NCI-H2196 treated with DMSO at 0.1 percent for 48 hours (cell line): ENCODE measurements at regions not wholly inside any gene's neighbourhood (a gene's known extent, or its start where the extent isn't known, plus 50 kb on each side); places are given as distances from the start of the nearest gene placed in this dataset.
A peak's percentile ranks its signal among the peaks of the same experiment; 100 is the strongest.

ENCODE experiments used
- DNase-seq: peaks from one replicate; lab custom pipeline; 2025; ENCODE audit not compliant: unreplicated experiment; lab: John Stamatoyannopoulos, UW

DNA sequence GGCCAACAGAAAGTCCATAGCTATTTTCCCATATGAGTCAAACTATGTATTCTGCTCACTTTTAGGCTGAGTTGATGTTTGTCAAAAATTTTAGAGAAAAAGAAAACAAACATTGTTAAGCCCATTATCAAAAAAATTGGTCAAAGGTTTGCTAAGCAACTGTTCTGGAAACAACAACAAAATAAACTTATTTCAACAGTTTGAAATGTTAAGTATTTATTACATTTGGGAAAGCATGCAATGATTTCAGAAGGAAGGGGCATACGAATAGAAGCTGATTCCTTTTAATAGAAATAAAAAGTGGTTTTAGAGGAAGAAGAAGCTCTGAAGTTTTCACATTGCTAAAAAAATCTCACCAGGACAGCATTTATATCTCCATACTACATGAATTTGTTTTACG, 1837.5 kb upstream of the CELF4 start:
- DNase-seq: no peak

DNA sequence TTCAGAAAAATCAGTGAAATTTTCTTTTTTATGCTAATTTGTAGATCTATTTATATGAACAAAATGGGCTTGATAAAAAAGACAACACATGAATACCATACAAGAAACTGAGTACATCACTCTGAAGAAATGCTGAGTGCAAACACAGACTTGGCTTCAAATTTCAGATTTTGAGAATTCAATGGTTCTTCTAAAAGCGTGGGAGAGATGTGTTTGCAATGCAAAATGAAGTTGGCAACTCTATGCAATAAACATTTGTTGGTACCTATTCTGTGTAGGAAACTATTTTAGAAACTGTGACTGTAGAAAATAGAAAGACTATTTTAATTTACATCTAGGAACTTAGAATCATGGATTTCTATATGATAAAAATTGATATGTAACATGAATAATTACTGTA, 1834.1 kb upstream of the CELF4 start:
- DNase-seq: no peak

DNA sequence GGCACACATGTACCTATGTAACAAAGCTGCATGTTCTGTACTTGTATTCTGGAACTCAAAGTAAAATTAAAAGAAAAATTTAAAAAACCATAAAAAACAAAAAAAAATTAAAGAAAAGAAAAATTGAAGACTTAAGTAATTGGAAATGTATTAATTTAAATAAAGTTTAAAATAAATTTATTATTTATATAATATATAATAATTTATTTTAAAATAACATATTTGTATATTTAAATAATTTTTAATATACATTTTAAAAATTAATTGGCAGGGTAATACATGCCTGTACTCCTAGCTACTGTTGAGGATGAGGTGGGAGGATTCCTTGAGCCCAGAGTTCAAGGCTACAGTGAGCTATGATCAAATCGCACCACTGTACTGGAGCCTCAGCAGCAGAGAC, 1830.6 kb upstream of the CELF4 start:
- no peak for DNase-seq

DNA sequence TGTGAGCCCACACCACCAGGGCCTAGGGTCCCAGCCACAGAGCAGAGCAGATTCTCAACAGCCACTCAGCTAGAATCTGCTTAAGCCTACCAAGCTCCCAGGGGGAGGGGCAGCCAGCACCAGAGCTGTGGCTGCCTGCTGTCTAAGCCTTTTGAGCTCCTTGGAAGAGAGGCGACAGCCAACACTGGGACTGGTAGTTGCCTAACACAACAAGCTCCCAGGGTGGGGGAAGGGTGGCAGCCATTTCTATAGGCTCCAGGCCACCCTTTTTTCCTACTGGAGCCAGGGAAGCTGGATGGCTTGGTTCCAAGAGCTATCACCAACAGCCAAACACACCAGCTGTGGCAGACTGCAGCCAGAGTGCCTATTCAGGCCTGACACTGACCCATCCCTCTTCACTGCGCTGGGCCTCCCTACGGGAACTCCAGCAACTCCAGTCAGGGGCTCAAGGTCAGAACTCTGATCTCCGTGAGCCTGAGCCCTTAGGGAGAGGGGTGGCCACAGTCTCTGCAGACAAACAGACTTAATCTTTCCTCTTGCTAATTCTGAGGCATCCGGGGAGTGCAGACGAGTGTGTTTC, 1824.3 kb upstream of the CELF4 start:
- DNase-seq: peak; percentile 73

DNA sequence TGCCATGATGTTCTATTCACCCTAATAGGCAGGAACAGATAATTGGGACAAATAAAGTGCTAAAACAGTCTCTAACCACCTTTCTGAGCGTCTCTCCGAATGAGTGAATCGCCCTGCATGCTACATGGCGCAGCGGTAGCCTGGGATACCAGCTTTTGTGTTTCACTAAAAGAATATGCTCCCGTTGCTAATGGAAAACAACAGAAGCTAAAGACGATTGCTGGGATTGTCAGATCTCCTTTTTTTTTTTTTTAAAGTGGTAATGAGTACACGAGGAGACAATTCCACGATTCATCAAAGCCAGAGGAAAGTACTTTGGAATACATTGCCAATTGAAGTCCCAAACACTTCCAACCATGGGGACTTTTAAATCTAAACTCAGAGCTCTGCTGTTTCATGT, 1815.3 kb upstream of the CELF4 start:
- DNase-seq: no peak

DNA sequence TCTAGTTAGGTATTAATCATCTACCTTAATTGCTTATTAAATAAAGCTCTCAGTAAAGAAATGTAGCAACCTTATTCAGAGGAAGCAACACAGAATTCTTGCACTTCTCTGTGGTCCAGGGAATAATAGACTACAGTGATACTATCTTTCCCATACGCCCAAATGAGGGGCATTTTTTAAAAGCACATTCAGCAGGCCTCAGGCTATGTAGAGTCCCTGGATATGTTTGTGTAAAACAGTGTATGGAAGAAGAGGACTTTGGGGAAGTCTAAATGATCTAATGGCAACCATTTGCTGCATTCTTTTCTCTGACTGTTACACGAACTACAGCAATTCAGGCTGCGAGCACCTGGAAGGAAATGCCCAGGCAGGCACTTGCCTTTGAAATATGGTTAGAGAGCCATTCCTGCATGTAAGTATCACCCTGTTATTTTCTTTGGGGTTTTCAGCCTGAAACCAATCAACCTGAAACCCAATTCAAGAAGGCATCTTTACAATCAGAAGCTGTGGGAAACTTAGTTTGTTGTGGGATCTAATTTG, 1814.7 kb upstream of the CELF4 start:
- DNase-seq: no peak

DNA sequence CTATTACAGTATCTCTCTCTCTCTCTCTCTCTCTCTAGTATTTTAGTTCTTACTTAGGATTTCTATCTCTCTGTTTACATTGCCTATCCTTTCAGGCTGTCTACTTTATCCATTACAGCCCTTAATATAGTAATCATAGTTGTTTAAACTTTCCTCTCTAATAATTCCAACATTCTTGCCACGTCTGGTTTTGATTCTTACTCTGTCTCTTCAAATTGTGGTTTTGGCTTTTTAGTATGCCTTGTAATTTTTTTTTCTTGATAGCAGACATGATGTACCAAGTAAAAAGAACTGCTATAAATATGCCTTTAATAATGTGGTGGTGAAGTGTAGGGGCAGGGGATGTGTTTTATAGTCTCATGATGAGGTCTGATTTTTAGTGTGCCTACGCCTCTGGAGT, 1809.5 kb upstream of the CELF4 start:
- DNase-seq: no peak

DNA sequence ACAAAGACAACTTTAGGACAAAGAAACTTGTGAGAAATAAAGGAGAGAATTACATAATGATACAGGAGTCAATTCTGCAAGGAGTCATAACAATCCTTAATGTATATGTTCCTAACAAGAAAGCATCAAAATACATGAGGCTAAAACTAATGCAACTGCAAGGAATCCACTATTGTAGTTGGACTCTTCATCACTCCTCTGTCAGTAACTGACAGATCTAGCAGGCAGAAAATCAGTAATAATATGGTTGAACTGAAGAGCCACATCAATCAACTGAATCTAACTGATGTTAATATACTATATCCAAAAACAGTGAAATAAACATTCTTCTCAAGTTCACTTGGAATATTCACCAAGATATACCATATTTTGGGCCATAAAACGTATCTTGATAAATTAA, 1806.4 kb upstream of the CELF4 start:
- no peak for DNase-seq

DNA sequence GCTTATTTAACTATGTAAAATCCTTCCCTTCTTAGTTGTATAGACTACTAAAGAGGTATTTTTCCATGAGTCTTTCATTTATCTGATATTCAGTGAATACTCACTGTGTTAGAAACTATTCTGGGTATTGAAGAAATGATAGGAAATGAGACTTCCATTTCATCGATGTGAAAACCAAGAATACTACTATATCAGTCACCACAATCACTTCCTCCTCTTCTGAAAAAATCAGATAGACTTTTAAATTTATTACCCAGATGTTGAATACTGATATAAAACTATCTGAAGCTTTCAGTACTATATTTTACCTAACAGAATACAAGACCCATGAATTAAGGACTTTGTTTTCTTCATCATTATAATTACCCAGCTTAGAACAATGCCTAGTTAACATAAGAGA, 1801.1 kb upstream of the CELF4 start:
- DNase-seq: no peak

DNA sequence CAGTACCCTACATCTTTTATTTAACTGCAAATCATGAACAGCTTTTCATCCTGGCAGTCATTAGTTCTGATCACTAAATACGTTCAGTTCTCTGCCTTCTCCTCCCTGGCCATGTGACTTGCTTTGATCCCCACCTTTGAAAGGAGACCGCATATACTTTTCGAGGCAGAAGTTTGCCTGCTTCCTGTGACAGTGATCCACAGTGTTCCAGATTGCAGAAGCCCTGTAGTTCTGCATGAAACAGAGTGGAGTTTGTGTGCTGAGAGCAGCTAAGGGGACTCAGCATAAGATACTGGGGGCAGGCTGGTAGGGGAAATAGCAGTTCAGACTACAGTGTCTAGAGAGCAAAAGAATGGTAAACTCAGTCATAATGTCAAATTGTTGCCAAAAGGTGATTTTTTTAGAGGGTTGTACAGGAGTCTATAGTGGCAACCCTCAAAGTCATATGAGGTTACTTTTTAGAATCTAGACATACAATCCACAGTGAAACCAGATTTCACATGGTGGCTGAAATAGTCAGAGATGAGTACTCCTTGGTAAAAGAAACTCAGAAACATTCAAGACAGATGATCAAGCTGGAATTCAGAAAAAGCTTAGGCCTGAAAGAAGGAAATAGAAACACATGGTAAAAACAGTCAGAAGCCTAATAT, 1800.4 kb upstream of the CELF4 start:
- no peak for DNase-seq

DNA sequence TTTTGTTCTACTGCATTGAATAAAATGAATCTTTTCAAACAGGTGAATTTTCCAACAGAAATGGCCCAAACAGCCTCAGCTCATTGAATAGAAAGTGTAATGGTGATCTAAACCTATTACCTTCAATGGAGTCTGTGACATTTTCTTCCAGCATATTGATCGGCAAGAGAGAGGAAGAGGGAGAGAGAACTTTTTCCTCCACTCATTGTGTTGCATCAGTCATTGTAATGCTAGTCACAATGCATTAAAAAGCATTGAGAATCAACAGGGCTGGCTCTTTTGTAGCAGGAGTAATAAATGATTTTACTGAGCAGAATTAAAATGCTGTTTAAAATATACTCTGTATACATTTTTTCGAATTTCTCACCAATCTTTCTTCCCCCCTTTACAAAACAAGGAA, 1794.5 kb upstream of the CELF4 start:
- DNase-seq: no peak

DNA sequence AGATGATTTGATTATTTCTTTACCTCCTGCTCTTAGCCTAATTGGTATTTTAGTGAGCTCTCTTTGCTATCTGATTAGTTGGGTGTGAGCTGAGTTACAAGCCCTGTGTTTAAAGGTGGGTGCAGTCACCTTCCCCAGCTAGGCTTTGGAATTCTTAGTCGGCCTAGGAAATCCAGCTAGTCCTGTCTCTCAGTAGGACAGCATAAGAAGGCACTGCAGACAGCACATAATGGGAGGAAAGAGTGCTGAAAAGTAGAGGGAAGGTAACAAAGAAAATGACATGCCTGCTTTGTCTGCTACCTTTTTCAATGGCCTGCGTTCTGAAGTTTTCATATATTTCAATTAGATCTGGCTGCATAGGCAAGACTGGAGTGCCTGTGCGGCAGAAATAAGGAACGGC, 1794.0 kb upstream of the CELF4 start:
- DNase-seq: no peak

DNA sequence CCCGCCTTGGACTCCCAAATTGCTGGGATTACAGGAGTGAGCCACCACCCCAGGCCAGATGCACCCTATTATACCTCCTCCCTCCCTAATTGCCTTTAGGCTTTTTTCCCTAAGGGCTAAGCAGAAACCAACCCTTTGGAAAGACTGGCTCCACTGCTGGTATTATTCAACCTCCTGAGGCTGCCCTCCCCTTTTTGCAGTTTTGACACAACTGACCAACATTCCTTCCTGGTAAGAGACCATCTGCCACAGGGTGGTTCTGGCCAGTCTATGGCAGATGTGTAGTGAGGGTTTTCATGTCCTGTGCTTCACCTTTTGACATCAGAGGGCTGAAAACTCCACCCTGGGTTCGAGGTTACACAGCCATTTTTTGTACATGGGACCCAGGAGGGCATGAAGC, 1785.3 kb upstream of the CELF4 start:
- no peak for DNase-seq

DNA sequence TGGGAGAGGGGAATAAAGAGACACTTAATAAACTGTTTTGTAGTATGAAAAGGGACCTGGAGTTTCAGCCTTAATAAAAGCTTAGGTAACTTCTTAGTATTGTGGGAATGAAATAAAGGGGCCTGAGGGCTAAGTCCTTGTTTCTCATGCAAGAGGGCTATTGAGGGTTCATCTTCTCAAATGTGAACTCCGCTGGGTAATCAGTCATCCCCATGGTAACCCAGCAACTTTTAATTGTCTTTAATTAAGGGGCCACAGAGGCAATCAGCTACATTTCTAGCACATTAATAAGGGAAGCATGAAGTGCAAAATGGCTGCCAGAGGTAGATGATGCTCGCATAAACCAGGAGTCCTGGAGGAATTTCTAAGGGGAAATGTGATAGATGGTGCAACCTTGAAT, 1784.2 kb upstream of the CELF4 start:
- DNase-seq: no peak

DNA sequence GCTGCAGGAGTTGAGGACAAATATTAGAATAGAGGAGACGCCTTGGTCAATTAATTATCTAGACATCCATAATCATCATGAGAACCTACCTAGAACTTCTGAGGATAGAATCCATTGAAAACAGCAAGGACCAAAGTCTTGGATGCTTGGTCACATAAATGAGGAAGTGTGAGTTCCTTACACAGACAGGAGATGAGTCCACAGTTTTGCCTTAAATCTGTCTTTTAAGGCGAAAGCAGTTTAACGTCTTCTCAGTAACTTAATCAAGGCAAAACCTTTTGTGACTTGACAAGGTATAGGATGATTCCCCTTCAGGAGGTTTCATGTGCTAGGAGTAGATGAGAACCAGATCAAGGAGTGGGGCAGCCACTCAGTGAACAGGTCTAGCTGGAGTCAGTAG, 1783.2 kb upstream of the CELF4 start:
- no peak for DNase-seq

DNA sequence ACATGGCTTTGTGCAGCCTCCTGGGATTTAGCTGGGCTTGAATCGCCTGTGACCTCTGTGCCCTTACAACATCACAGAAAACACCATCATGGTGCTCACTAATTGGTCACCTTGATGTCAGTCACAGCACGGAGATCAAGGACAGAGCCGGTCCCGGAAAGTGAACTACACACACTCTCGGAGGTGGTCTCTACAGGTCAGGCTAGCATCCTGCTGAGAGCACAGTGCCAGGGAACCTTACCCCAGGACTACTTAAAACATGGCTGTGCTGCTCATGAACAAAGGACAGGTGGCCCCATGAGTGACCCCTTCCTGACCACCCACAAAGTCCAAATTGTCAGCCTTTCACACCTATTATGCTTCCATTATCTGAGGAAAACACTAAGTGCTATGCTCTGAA, 1782.1 kb upstream of the CELF4 start:
- no peak for DNase-seq

DNA sequence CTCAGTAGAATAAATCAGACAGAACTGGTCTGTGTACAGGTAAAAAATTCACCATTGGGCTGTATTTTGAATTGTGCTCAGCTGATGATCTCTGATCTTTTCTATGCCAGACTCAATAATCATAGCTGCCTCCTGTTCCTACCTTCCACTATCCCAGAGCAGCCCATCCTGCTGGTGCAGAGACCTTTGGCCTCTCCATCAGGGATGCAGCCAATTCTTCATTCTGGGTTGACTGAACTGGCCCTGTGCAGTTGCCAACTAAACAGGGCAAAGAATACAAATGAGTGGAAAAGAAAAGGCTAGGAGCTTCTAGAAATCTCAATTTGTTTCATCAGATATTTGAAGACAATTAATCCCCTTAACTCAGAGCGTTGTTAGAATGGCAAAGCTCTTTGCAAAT, 1781.3 kb upstream of the CELF4 start:
- DNase-seq: no peak

DNA sequence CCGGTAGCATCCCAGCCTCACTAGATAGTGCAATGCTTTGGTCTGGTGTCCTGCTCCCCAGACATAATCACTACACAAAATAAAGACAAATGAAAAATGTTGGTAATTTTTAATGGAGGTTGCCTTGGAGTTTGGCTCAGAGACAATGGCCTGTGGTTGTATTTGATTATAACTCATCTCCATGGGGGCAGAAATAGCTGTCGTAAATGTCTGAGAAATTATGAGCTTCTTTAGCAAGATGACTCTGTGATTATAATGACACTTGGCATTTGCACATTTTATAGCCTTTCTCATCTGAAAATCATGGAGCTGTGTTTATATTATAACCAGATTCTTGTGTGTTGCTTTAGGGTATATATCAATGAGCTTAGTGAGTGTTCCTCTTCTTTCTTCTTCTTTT, 1779.7 kb upstream of the CELF4 start:
- no peak for DNase-seq

DNA sequence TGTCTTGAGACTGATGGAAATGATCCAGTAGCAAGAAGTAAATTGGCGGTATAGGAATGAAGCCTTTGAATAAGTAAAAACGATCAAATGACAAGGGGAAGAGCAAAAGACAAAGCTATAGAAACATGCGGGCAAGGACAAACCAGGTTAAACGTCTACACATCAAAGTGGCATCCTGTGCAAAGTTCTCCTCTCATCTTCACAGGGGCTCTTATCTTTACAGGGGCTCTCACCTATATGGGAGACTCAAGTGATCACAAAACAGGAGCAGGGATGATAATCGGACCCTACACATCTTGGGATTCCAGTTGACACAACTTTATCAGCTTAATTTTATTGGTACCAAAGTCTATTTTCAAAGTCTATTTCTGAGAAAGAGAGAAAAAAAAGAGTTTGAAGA, 1778.9 kb upstream of the CELF4 start:
- DNase-seq: no peak

DNA sequence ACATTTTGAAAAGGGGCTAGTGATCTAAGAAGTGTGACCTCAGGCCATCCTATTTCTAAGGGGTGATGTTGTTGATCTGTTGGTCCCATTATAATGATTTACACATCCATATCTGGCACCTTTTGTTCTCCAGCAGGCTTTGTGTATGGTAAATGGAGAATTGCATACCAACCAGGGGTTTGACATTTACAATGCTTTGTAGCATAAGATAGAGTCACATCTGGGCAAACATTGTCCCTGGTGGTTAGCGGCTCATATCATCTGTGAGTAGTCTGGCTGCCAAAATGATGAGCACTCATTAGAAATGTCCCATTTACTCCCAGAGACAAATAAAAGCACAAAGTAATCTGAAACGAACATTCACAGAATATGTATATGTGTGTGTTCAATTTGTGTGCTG, 1775.5 kb upstream of the CELF4 start:
- DNase-seq: no peak

DNA sequence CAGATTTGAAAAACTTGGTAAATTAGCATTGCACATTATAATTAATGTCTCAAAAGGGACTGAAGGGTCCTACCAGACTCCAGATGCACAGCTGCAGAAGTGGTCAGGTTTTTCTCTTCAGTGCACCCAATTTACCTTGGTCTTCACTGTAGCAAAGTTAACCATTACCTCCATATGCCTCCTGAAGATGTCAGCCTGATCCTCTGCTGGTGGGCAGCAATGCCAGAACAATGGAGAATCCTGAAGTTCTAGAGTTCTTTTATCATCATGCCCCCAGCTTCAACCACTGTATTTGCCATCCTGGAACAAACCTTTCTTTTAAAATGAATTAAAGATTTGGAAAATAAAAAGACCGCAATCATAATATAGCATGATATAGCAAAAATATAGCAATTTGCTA, 1774.8 kb upstream of the CELF4 start:
- DNase-seq: no peak

DNA sequence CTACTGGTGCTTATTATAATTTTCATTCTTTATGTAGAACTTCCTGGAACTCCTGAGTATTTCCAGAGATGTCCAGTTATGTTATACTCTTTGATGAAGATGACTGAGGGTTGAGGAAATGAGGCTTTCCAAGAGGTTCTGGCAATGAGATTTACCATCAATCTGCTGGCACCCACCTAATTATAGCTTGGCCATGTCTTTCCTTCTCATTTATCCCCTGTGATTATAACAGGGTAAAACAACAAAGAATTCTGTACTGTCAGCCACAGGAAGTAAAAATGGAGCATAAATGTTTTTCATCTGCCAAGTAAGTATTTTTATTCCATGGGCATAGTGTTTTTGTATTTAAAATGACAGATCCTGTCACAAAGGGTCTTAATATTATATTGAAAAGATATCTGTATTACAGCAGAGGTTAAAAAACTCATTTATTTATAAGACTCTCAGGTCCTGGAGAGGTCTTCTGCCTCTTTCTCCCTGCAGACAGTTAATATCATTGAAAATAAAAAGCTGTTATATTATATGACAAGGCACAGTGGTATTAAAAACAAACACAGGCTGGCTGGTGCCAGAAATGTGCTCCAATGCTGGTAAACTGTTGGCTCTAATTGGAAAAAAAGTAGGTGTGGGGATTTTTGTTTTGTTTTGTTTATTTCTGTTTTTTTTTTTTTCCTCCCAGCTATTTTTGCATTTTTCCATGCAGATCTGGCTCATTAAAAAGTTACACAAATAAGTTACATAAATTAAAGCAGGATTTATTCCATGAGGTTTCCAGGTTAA, 1764.1 kb upstream of the CELF4 start:
- DNase-seq: no peak
